Urinary bladder (tissue), 3 donors: ENCODE measurements at regions not wholly inside any gene's neighbourhood (a gene's known extent, or its start where the extent isn't known, plus 50 kb on each side); places are given as distances from the start of the nearest gene placed in this dataset.

ENCODE experiments used
- DNase-seq: peaks from one replicate; pipeline ENCODE4 v3.0.0-alpha.2; 2015; ENCODE audit errors: extremely low spot score
- H3K27ac ChIP-seq: one replicate; pipeline ENCODE4 v1.5.1; 2013; ENCODE audit warnings: low read depth, mild to moderate bottlenecking, moderate library complexity
- H3K36me3 ChIP-seq: one replicate; pipeline ENCODE4 v1.6.1; 2013; ENCODE audit warnings: mild to moderate bottlenecking, moderate library complexity; ENCODE audit not compliant: insufficient read depth
- H3K4me1 ChIP-seq: one replicate; pipeline ENCODE4 v1.6.1; 2013; ENCODE audit warnings: mild to moderate bottlenecking, moderate library complexity; ENCODE audit not compliant: insufficient read depth
- H3K4me3 ChIP-seq: one replicate; pipeline ENCODE4 v1.5.1; 2013; ENCODE audit warnings: low read depth, low read length
- WGBS: extraction: QIAGEN DNeasy Blood & Tissue Kit; methylation state at CpG from one replicate; pipeline ENCODE4 v1.1.7; 2013; 5-methylcytosine and 5-hydroxymethylcytosine counted together
- donor health status: healthy with polysubstance abuse.
- donor health status: healthy.

DNA sequence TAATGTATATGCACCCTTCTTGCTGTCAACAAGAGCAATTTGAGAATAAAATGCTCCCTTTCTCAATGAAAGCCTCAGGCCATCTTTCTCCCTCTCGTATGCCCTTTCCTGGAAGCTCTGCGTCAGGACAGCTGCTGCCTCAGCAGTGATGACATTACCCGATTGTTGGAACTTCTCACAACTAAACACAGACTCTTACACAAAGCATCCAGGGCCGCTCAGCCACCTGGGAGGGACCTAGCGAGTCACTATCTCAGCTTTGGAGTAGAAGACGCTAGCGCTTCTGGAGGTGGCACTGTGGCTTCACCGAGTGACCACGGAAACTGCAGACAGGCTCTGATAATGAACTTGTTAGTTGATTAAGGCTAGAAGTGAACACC is 153.2 kb upstream of the SOX1 start:
- no peak for DNase-seq
- Histone ChIP-seq H3K27ac (no peak overlapping the region), H3K4me3 (no peak overlapping the region), H3K36me3 (no peaks in the 10 kb centered on the region), H3K4me1 (no peaks in the 10 kb centered on the region)
- 66% methylated on average over 9 of the region's 9 CpGs for WGBS

DNA sequence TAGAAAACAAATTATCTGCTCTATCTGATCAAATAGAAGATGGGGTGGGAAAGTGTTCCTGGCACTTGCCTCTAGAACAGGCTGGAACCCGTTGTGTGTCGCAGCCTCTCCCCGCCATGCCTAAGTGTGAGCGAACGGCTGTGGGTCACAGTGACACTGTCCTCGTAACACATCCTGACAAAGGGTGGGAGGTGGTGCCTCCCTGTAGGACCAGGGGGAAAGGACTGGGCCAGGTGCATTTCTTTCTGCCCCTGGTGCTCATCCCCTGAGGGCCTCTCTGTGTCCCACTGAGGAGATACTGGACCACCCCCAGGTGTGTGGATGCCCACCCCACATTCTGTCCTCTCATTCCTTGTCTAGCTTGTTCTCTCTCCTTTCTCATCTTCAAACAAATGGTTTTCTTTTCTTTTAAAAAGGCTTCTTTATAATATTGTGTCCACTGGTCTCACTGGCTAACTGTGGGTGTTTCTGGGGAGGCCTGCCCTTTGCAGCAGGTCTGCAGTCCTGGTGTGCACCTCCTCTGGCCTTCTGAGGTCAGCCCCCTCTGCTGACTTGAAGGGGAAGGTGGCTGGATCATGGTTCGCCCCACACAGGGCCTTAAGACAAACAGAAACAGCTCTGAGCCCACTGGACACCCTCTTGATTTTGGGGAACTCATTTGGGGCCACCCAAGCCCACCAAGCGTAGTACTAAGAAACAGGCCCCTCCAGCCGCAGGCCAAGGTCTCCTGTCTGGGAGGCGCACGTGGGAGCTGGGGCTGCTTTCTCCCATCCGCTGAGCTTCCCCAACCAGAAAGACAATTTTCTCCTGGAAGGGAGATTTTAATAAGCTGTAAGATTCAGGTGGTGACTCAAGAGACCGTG is 152.5 kb upstream of the SOX1 start:
- Histone ChIP-seq H3K4me1 (no peaks in the 10 kb centered on the region), H3K27ac (no peak overlapping the region), H3K36me3 (no peaks in the 10 kb centered on the region), H3K4me3 (no peak overlapping the region)
- DNase-seq, result no peak
- 83% methylated on average over 13 of the region's 13 CpGs for WGBS

DNA sequence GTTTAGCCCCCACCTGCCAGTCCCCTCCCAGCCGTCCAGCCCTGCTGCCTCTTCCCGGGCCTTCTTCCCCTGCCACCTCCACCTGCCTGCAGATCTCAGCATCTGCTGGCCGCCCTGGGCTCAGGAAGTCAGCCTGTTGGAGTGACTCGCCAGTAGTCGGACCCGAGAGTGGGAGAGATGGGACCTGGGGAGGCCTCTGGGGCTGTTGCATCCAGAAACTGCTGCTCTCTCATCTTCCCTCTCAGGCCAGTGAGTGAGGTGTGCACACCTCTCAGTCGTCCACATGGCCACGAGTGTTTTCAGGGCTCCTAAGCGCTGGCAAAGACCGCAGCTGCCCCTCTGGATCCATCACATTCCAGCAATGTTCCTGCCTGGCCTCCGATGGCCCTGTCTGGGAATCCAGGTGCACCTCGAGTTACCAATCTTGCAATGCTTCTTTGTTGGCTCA is 151.8 kb upstream of the SOX1 start:
- no peak overlapping the region for H3K27ac ChIP-seq
- no peak overlapping the region for H3K4me3 ChIP-seq
- no peak for DNase-seq
- WGBS, result 81% methylated on average over 12 of the region's 12 CpGs
- H3K4me1 ChIP-seq, result no peaks in the 10 kb centered on the region
- H3K36me3 ChIP-seq, result no peaks in the 10 kb centered on the region

DNA sequence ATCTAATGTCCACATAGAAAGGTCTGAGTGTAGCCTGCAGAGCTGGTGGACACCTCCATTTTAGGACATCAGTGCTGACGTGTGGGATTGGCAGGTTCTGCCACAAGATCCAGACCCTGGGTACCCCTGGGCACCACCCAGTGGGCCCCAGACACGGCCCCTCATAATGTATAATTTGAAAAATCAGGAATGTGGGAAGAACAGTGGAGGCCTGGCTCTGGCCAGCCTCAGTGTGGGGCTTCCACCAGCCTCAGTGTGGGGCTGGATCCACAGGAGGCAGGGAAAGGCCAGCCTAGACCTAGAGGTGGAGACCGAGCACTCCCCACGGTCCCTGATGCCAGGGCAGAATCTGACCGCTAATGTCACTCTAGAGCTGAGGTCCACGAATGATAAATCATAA is 150.7 kb upstream of the SOX1 start:
- no peak overlapping the region for H3K4me3 ChIP-seq
- H3K27ac ChIP-seq, result no peak overlapping the region
- H3K36me3 ChIP-seq, result no peaks in the 10 kb centered on the region
- WGBS, result 79% methylated on average over 6 of the region's 6 CpGs
- H3K4me1 ChIP-seq, result no peaks in the 10 kb centered on the region
- no peak for DNase-seq

DNA sequence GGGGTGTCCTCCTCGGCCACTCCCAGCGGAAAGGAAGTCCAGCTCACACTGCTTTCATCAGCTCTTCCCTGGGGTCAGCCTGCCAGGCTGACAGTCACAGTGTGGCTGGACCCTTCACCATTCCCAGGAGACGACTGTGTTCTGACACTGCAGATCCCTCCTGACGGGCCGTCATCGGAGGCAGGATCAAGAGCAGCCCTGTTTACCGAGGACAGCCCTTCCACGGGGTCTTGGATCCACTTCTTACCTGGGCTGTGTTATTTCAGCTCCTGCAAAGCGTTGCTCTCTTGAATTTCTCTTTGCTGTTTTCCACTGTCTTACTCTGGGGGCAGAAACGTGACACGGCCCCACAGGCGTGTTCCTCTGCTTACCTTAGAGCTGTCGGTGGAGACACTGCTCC is 149.9 kb upstream of the SOX1 start:
- H3K36me3 ChIP-seq, result no peaks in the 10 kb centered on the region
- H3K4me3 ChIP-seq, result no peak overlapping the region
- no peak for DNase-seq
- H3K4me1 ChIP-seq, result no peaks in the 10 kb centered on the region
- WGBS, result 75% methylated on average over 13 of the region's 13 CpGs
- H3K27ac ChIP-seq, result no peak overlapping the region

DNA sequence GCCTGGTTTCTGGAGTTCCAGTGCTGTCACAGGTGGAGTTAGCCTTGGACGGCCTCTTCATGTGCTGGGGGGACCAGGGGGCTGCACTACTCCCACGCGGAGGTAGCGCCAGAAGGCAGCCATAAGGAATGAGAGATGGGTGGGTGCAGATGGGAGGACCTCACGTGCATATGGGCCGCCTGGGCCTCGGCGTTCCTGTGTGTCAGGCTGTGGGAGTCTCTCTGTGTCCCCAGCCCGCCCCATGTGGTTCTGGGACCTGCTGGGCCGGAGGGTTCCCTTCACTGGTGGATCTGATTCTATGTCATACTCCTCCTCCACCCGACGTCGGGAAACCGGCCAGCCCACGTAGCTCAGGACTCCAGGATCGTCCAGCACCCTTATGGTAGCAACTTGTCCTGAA is 149.0 kb upstream of the SOX1 start:
- no peak for DNase-seq
- H3K27ac ChIP-seq, result no peak overlapping the region
- H3K4me1 ChIP-seq, result no peaks in the 10 kb centered on the region
- H3K36me3 ChIP-seq, result no peaks in the 10 kb centered on the region
- no peak overlapping the region for H3K4me3 ChIP-seq
- 84% methylated on average over 16 of the region's 16 CpGs for WGBS

DNA sequence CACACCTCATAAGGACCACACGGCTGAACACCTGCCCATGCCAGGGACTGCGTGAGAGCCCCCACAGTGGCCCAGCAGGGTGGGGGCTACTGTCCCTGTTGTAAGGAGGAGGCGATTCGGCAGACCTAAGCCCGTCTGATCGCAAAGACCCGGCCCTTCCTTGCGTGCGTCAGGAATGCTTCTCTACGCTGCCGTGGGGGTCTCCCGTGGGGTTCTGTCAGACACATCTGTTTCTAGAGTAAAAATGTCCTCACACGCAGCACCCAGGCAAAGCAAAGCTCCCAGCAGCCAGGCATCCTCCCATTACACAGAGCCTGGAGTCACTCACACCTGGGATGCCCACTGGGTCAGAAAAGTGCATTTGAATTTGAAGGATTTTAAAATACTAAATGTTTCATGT is 147.7 kb upstream of the SOX1 start:
- WGBS, result 82% methylated on average over 13 of the region's 13 CpGs
- Histone ChIP-seq H3K27ac (no peak overlapping the region), H3K4me1 (no peaks in the 10 kb centered on the region), H3K4me3 (no peak overlapping the region), H3K36me3 (no peaks in the 10 kb centered on the region)
- DNase-seq, result no peak

DNA sequence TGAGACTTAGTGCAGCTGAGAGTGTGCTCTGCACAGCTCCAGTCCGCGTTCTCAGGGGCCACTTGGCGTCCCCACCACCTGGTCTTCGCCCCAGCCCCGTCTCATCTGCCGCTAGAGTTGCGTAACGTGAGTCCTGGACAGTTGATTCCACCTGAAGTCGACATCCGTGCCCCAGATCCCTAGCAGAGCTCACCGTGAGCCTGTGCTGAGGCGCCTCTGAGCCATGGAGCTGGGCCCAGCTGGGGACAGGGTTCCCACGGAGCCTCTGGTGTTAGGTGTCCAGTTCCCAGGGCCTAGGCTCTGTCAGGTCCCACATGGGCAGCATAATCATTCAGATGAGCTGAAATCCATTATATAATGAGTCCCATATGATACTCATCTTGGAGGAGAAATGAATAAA is 147.1 kb upstream of the SOX1 start:
- no peak for DNase-seq
- no peak overlapping the region for H3K4me3 ChIP-seq
- 57% methylated on average over 13 of the region's 13 CpGs for WGBS
- H3K4me1 ChIP-seq, result no peaks in the 10 kb centered on the region
- H3K27ac ChIP-seq, result no peak overlapping the region
- no peaks in the 10 kb centered on the region for H3K36me3 ChIP-seq

DNA sequence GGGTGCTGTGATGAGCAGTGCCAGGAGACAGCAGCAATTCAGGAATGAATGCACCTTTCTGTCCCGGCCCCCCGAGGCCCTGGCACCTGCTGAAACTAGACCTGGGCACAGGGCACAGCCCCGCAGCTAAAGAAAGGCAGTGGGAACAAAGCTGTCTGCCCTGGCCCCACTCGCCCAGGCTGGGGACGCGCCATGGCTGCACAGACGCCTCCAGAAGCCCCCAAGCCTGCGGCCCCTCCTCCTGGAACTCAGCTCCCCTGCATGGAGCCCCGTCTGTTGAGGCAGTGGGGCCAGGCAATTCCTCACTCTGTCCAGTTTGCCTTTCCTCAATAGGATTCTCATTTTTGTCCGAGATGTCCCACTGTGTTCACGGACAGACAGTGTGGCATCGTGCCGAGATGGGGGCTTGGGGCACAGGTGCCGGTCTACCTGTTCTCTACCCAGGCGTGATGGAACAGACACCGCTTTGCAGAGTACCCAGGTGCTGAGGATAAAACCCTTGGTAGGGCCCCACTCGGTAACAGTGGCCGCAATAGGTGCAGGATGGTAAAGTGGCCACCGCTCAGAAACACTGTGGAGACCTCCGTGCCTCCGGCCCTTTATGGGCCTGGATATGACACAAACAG is 146.5 kb upstream of the SOX1 start:
- H3K4me3 ChIP-seq, result no peak overlapping the region
- H3K4me1 ChIP-seq, result no peaks in the 10 kb centered on the region
- 78% methylated on average over 21 of the region's 21 CpGs for WGBS
- DNase-seq, result no peak
- H3K36me3 ChIP-seq, result no peaks in the 10 kb centered on the region
- no peak overlapping the region for H3K27ac ChIP-seq

DNA sequence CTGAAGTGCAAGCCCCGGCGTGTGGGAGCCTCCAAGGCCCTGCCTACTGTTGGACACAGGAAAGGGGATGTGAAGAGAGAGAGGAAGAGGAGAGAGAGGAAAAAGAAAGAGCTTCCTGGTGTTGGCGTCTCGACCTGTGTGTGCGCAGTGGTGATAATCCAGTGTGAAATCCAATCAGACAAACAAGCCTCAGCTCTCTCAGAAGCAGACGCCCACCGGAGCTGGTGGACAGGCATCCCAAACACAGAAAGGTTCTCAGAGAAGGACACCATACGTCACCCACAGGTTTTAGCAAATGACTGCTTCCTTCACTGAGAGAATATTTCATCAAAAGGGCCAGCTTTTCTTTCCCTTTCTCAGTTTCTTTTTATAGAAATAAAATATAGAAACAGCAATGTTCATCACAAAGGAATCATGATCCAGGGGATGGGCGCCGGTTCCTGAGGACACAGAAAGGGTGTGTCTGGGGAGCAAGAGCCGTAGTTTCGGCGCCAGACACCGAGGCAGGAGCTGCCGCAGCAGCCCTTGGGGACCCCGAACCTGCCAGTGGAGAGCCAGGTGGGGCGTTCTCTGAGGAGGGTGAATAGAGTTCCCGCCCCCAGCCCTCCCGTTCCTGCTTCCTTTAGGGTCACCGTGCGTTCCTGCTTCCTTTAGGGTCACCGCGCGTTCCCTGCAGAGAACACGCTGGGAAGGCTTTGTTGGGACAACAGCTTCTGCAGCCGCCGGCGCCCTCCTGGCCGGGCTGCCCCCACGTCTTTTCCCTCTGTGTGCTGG is 145.8 kb upstream of the SOX1 start:
- Histone ChIP-seq H3K4me1 (no peaks in the 10 kb centered on the region), H3K36me3 (no peaks in the 10 kb centered on the region), H3K27ac (no peak overlapping the region), H3K4me3 (no peak overlapping the region)
- 35% methylated on average over 30 of the region's 30 CpGs for WGBS
- no peak for DNase-seq

DNA sequence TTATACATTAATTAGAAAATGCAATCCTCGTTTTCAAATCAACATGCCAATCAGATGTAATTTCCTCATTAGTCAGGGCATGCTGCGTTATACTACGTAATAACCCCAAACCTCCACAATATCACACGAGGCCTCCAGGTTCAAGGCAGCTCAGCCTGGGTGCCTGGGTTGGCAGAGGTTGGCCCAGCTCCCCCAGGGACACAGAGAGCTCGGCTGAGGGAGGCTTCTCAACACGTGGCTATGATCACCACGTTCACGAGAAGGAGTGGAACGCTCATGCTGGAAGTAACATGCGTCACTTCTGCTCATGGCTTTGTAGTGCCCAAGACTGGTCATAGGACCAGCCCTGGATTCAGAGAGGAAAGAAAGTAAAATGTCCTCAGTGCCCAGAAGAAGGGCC is 144.9 kb upstream of the SOX1 start:
- DNase-seq, result no peak
- no peak overlapping the region for H3K27ac ChIP-seq
- no peaks in the 10 kb centered on the region for H3K36me3 ChIP-seq
- 85% methylated on average over 10 of the region's 10 CpGs for WGBS
- H3K4me3 ChIP-seq, result no peak overlapping the region
- no peaks in the 10 kb centered on the region for H3K4me1 ChIP-seq

DNA sequence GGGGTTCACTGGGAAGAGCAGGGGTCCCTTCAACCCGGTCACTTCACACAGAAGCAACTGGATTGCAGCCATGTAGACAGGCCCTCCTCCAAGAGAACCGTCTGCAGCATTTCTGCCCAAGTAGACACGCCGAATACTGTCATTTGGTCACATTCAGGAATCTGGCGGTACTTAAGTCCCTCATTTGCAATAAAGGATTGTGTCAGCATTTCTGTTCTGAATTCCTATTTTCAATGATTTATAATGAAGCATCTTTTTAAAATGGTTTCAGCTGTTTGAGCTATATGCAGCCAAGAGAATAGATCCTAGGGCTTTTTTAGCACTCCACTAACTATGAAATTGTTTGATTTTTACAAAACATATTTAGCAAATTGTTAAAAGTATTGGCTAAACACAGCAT is 143.5 kb upstream of the SOX1 start:
- 75% methylated on average over 5 of the region's 5 CpGs for WGBS
- DNase-seq, result no peak
- Histone ChIP-seq H3K4me1 (no peaks in the 10 kb centered on the region), H3K27ac (no peak overlapping the region), H3K36me3 (no peaks in the 10 kb centered on the region), H3K4me3 (no peak overlapping the region)

DNA sequence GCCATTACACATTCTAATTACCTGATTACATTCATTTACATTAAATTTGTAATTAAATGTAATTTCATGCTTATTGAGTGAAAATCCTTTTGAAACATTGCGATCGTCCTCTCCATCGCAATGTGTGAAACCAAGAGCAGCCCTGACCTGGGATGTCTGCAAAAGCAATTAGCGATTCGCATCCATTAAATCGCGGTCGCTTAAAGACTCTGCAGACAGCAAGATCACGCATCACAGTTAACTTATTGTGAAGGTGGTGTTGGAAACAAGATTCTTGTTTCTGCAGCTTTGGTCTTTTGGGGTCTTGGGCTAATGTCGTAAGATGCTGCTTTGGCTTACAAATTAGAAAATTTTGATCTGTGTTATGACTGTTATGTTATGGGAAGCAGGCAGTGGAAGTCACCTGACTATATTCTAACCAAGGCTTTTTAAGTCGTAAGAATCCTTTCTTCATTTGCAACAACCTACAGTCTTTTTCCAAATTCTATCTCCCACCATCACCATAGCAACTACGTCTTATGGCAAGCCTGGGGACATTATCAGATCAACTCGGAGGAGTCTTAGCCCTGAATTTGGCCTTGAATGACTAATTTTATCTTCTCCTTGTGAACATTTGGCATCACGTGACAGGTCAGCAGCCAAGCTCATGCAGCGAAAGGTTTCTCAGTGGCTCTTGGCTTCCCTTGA is 142.8 kb upstream of the SOX1 start:
- no peaks in the 10 kb centered on the region for H3K4me1 ChIP-seq
- 77% methylated on average over 15 of the region's 15 CpGs for WGBS
- no peaks in the 10 kb centered on the region for H3K36me3 ChIP-seq
- no peak for DNase-seq
- H3K27ac ChIP-seq, result no peak overlapping the region
- H3K4me3 ChIP-seq, result no peak overlapping the region
